Thyroid gland (tissue), 4 donors: ENCODE measurements at regions not wholly inside any gene's neighbourhood (a gene's known extent, or its start where the extent isn't known, plus 50 kb on each side); places are given as distances from the start of the nearest gene placed in this dataset.

ENCODE experiments used
- DNase-seq, 2 donors: peaks; one replicate each; pipeline ENCODE4 v3.0.0-alpha.2; 2019
- H3K27ac ChIP-seq, 3 donors: fragments of 200-600 bp; sonication (generic); 1 replicate in 2 of 3; 2 replicates in 1 of 3; pipeline ENCODE4 v1.5.1; 2016 to 2019; ENCODE audit warnings: mild to moderate bottlenecking in 1 of 3, moderate library complexity in 1 of 3
- H3K27me3 ChIP-seq: fragments of 200-600 bp; sonication (generic); one replicate; pipeline ENCODE4 v1.5.1; 2019
- H3K36me3 ChIP-seq, 2 donors: fragments of 200-600 bp; sonication (generic); one replicate each; pipeline ENCODE4 v1.5.1; 2016 to 2019
- H3K4me1 ChIP-seq, 2 donors: fragments of 200-600 bp; sonication (generic); one replicate each; pipeline ENCODE4 v1.5.1; 2017 to 2019
- H3K4me3 ChIP-seq, 3 donors: fragments of 200-600 bp; sonication (generic); replicated peaks in 1 of 3; 1 replicate in 2 of 3; 2 replicates in 1 of 3; pipeline ENCODE4 v1.5.1; 2016; ENCODE audit warnings: mild to moderate bottlenecking in 1 of 3
- H3K9me3 ChIP-seq: fragments of 200-600 bp; sonication (generic); one replicate; pipeline ENCODE4 v1.5.1; 2017
- POLR2A ChIP-seq, 2 donors: fragments of 450-650 bp; IDR thresholded peaks; one replicate each; pipeline ENCODE4 v1.6.1; 2017; ENCODE audit warnings: antibody characterized with exemption in 2 of 2, mild to moderate bottlenecking in 2 of 2, moderate library complexity in 1 of 2
- WGBS, 2 donors: methylation state at CpG; one replicate each; pipeline ENCODE4 v1.1.5; 2017; 5-methylcytosine and 5-hydroxymethylcytosine counted together
- intact Hi-C: fragments of 100-400 bp; cut with DNase I; formaldehyde crosslinking; loops from one replicate; pipeline ENCODE4 v1.15.1; 2023
- TF ChIP-seq, protein P1 (sequence below), 6 experiments: fragments of 200-600 bp in 3 of 6; fragments of 450-650 bp in 3 of 6; sonication (generic) in 3 of 6; IDR thresholded peaks; one replicate each; pipeline ENCODE4 v1.5.1; 2016 to 2019; ENCODE audit warnings: antibody characterized with exemption in 6 of 6, mild to moderate bottlenecking in 2 of 6, inconsistent platforms in 1 of 6, moderate library complexity in 1 of 6

DNA sequence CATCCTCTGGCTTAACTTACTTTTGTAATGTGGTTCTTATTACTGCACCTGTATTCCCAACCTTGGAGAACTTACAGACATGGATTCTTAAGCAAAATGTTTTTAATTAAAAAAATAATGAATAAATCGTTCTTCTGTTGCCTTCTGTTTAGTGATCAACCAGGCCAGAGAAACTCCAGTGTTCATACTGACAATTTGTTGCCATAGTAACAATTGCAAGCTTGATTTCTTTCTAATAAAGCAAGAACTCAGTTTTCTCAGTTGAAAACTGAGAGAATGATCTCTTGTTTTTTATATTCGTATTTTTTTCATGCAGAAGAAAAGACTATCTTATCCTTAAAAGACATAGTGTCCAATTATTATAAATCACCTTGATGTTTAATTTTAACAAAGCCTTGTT is 106.5 kb upstream of the LMNTD1 start:
- no peaks in the 10 kb centered on the region for H3K4me1 ChIP-seq
- WGBS, 2 donors, result 61 to 72% methylated on average over 2 of the region's 2 CpGs
- TF ChIP-seq, protein P1, sequence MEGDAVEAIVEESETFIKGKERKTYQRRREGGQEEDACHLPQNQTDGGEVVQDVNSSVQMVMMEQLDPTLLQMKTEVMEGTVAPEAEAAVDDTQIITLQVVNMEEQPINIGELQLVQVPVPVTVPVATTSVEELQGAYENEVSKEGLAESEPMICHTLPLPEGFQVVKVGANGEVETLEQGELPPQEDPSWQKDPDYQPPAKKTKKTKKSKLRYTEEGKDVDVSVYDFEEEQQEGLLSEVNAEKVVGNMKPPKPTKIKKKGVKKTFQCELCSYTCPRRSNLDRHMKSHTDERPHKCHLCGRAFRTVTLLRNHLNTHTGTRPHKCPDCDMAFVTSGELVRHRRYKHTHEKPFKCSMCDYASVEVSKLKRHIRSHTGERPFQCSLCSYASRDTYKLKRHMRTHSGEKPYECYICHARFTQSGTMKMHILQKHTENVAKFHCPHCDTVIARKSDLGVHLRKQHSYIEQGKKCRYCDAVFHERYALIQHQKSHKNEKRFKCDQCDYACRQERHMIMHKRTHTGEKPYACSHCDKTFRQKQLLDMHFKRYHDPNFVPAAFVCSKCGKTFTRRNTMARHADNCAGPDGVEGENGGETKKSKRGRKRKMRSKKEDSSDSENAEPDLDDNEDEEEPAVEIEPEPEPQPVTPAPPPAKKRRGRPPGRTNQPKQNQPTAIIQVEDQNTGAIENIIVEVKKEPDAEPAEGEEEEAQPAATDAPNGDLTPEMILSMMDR (IDR thresholded peaks at IDR 0.05), result no peak
- TF ChIP-seq POLR2A (IDR thresholded peaks at IDR 0.05), result no peak
- H3K27me3 ChIP-seq, result no peaks in the 10 kb centered on the region
- H3K36me3 ChIP-seq, result no peaks in the 10 kb centered on the region
- DNase-seq, result no peak
- H3K9me3 ChIP-seq, result no peaks in the 10 kb centered on the region
- no peak overlapping the region for H3K27ac ChIP-seq
- intact Hi-C loops, result no loop called here
- no peak overlapping the region for H3K4me3 ChIP-seq

DNA sequence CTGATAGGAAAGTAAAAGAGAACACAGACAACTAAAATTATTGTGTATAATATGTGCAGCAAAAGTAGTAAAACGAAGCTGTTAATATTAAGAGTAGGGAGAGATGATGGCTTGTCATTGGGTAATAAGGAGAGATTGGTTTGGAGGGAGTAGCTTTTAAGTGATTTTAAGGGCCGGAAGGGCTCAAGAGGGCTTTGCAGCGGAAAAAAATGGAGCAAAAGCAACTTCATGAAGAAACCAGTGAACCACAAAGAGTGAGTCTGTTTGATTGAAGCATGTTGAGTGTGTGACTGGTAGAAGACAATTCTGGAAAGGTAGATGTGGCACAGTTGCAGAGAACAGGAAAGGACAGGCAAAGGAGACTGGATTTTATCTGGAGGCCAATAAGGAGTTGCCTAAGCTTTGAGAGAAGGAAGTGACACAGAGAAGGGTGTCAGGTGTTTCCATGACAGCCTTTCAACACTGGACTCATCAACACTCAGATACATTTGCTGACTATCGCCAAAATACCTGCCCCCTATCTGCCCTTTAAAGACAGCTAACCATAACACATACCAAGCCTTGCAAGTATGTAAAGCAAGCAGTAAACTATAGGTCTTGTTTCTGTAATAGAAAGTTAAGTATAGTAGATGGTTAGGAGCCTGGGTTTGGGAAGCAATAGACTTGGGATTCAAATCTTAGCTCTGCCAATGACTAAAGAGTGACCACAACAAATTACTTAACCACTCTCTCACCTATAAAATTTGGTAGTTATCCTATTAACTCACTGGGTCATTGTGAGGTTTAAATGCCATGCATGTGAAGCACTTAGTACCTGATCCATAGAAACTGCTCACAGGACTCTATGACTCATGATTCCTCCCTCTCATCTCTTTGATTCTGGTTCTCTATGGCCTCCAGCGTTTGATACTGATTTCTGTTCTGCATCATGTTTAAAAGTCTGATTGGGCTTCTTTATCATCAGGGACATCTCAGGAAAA is 117.3 kb upstream of the LMNTD1 start:
- H3K27ac ChIP-seq, result peak overlapping the region in 2 of 3 donors; percentile 48 to 60
- no peak for TF ChIP-seq POLR2A (IDR thresholded peaks at IDR 0.05)
- TF ChIP-seq, protein P1 (IDR thresholded peaks at IDR 0.05), result no peak
- intact Hi-C loops, result no loop called here

GRCh38 chr12:25675808-25676207 is 122.7 kb upstream of the LMNTD1 start:
- Histone ChIP-seq H3K36me3 (no peaks in the 10 kb centered on the region), H3K27ac (no peak overlapping the region), H3K4me1 (no peaks in the 10 kb centered on the region), H3K9me3 (no peaks in the 10 kb centered on the region), H3K4me3 (no peak overlapping the region), H3K27me3 (no peaks in the 10 kb centered on the region)
- TF ChIP-seq POLR2A (IDR thresholded peaks at IDR 0.05), result no peak
- TF ChIP-seq, protein P1 (IDR thresholded peaks at IDR 0.05), result no peak
- intact Hi-C loops, result no loop called here
- no peak for DNase-seq
- WGBS, 2 donors, result 77 to 82% methylated on average over 2 of the region's 2 CpGs

More for the DNA sequence above, 117.3 kb upstream of the LMNTD1 start:
- DNase-seq, result peak; percentile 52 to 64
- Histone ChIP-seq H3K9me3 (no peaks in the 10 kb centered on the region), H3K36me3 (no peaks in the 10 kb centered on the region), H3K4me1 (peaks cover 16 to 18% of the 10 kb centered on the region in 2 donors), H3K27me3 (no peaks in the 10 kb centered on the region), H3K4me3 (no peak overlapping the region)
- 50 to 56% methylated on average over 5 of the region's 5 CpGs for WGBS, 2 donors

DNA sequence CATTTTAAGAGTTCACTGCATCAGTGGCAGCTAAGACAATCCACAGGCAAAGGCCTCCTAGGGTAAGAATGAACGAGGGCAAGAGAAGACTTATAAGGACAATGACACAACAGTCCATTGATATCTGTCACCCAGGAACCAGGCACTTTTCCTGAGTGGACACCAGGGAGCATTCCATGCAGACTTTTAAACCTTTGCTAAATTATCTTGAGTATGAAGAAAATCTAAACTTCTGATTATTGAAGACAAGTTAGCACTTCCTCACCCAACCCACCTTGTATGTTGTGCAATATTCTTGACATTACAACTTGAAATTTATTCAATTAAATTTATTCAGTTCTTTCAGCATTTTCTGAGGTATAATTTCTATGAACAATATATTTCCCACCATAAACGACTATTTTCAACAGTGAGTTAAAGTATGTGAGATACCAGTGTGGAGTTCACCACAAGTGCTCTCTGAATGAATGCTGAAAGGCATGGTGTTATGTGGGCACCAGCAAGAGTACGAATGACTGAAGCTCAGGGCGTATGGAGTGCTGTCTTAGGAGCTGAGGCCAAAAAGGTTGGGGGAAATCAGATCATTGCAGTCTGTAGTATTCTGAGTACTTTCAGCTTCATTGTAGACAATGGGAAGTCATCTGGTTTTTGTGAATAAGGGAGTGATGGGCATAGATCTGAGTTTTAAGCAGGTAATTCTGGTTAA is 124.3 kb upstream of the LMNTD1 start:
- Histone ChIP-seq H3K27me3 (no peaks in the 10 kb centered on the region), H3K4me1 (no peaks in the 10 kb centered on the region), H3K9me3 (no peaks in the 10 kb centered on the region), H3K4me3 (no peak overlapping the region), H3K27ac (no peak overlapping the region), H3K36me3 (no peaks in the 10 kb centered on the region)
- TF ChIP-seq POLR2A (IDR thresholded peaks at IDR 0.05), result no peak
- TF ChIP-seq, protein P1 (IDR thresholded peaks at IDR 0.05), result no peak
- intact Hi-C loops, result no loop called here
- WGBS, 2 donors, result 82 to 84% methylated on average over 4 of the region's 4 CpGs
- no peak for DNase-seq

DNA sequence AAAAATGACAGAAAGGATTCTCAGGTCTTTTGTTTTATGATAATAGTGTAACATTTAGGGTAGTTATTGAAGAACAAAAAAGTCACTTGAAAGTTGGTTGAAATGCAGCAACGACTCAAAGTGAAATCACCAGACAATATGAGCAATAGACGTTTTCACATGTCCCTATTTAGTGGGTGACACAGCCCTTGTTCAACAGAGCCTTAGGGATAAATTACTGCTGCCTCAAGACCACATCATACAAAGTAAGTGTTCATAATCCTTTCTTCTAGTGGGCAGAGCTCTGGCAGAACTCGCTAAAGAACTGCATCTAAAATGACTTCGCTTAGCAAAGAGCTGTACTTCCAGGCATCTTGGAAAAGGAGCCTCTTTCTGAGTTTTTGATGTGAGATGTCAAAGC is 128.5 kb upstream of the LMNTD1 start:
- 94 to 96% methylated on average over 4 of the region's 4 CpGs for WGBS, 2 donors
- Histone ChIP-seq H3K9me3 (no peaks in the 10 kb centered on the region), H3K36me3 (no peaks in the 10 kb centered on the region), H3K4me3 (no peak overlapping the region), H3K27me3 (no peaks in the 10 kb centered on the region), H3K4me1 (no peaks in the 10 kb centered on the region), H3K27ac (no peak overlapping the region)
- DNase-seq, result no peak
- TF ChIP-seq, protein P1 (IDR thresholded peaks at IDR 0.05), result no peak
- no peak for TF ChIP-seq POLR2A (IDR thresholded peaks at IDR 0.05)
- intact Hi-C loops, result no loop called here
